Esophagus muscularis mucosa (tissue), 4 donors: ENCODE measurements at regions not wholly inside any gene's neighbourhood (a gene's known extent, or its start where the extent isn't known, plus 50 kb on each side); places are given as distances from the start of the nearest gene placed in this dataset.

Source experiments
- DNase-seq: peaks from one replicate; pipeline ENCODE4 v3.0.0-alpha.2; 2017; ENCODE audit errors: extremely low spot score
- H3K27ac ChIP-seq, 4 donors: fragments of 200-600 bp; sonication (generic); replicated peaks in 1 of 4; 1 replicate in 3 of 4; 2 replicates in 1 of 4; pipeline ENCODE4 v1.5.1; 2016 to 2019; ENCODE audit warnings: mild to moderate bottlenecking in 1 of 4
- H3K27me3 ChIP-seq, 4 donors: fragments of 200-600 bp; sonication (generic); one replicate each; pipeline versions ENCODE4 v1.5.1 to v1.6.0; 2016 to 2019
- H3K36me3 ChIP-seq, 4 donors: fragments of 200-600 bp; sonication (generic); one replicate each; pipeline ENCODE4 v1.5.1; 2016 to 2019
- H3K4me1 ChIP-seq, 4 donors: fragments of 200-600 bp; sonication (generic); one replicate each; pipeline ENCODE4 v1.5.1; 2016 to 2019
- H3K4me3 ChIP-seq, 4 donors: fragments of 200-600 bp; sonication (generic); 1 replicate in 2 of 4; 2 replicates in 2 of 4; pipeline ENCODE4 v1.5.1; 2016 to 2019; ENCODE audit warnings: mild to moderate bottlenecking in 4 of 4, moderate library complexity in 1 of 4
- H3K9me3 ChIP-seq, 4 donors: fragments of 200-600 bp; sonication (generic); 1 replicate in 3 of 4; 2 replicates in 1 of 4; pipeline ENCODE4 v1.5.1; 2016 to 2019
- CTCF ChIP-seq, 3 experiments: fragments of 200-600 bp in 2 of 3; fragments of 450-650 bp in 1 of 3; sonication (generic) in 2 of 3; IDR thresholded peaks; one replicate each; pipeline ENCODE4 v1.5.1; 2017 to 2019; ENCODE audit warnings: antibody characterized with exemption in 3 of 3, mild to moderate bottlenecking in 2 of 3, moderate library complexity in 1 of 3
- EP300 ChIP-seq: sonication (generic); formaldehyde crosslinking; IDR thresholded peaks from one replicate; pipeline ENCODE4 v1.6.1; 2017; ENCODE audit warnings: antibody characterized with exemption
- POLR2A ChIP-seq: fragments of 450-650 bp; IDR thresholded peaks from one replicate; pipeline ENCODE4 v1.6.1; 2017; ENCODE audit warnings: antibody characterized with exemption, moderate library complexity, mild to moderate bottlenecking, low read depth
- POLR2AphosphoS5 ChIP-seq, 2 donors: sonication (generic); formaldehyde crosslinking; IDR thresholded peaks; one replicate each; pipeline ENCODE4 v1.6.1; 2017; ENCODE audit warnings: antibody characterized with exemption in 2 of 2
- WGBS: methylation state at CpG from one replicate; pipeline ENCODE4 v1.1.5; 2018; 5-methylcytosine and 5-hydroxymethylcytosine counted together
- intact Hi-C: fragments of 100-400 bp; cut with DNase I; formaldehyde crosslinking; loops from one replicate; pipeline ENCODE4 v1.15.1; 2023

- Histone ChIP-seq H3K27ac (no peak overlapping the region), H3K4me1 (no peaks in the 10 kb centered on the region), H3K9me3 (peaks cover 0 to 9% (median 3%) of the 10 kb centered on the region in 4 donors), H3K27me3 (no peaks in the 10 kb centered on the region), H3K4me3 (no peak overlapping the region), H3K36me3 (no peaks in the 10 kb centered on the region)
- intact Hi-C loops, result no loop called here
- 65% methylated on average over 2 of the region's 2 CpGs for WGBS
- TF ChIP-seq CTCF (IDR thresholded peaks at IDR 0.05), result no peak
- no peak for TF ChIP-seq EP300
- no peak for TF ChIP-seq POLR2AphosphoS5 (IDR thresholded peaks at IDR 0.05)
- TF ChIP-seq POLR2A, result no peak
- no peak for DNase-seq
These were observed 520.7 kb upstream of the AADAT start for GRCh38 chr4:170610434-170610833.

GRCh38 chr4:170599894-170600293 lies 510.1 kb upstream of the AADAT start:
- WGBS, result 94% methylated on average over 4 of the region's 4 CpGs
- Histone ChIP-seq H3K36me3 (no peaks in the 10 kb centered on the region), H3K9me3 (no peaks in the 10 kb centered on the region), H3K27me3 (no peaks in the 10 kb centered on the region), H3K4me1 (no peaks in the 10 kb centered on the region), H3K27ac (no peak overlapping the region), H3K4me3 (no peak overlapping the region)
- intact Hi-C loops, result no loop called here
- DNase-seq, result no peak
- TF ChIP-seq CTCF (IDR thresholded peaks at IDR 0.05) (no peak), POLR2A (no peak), POLR2AphosphoS5 (IDR thresholded peaks at IDR 0.05) (no peak), EP300 (no peak)

- TF ChIP-seq CTCF (IDR thresholded peaks at IDR 0.05) (no peak), POLR2AphosphoS5 (IDR thresholded peaks at IDR 0.05) (no peak), EP300 (no peak), POLR2A (no peak)
- no peaks in the 10 kb centered on the region for H3K27me3 ChIP-seq
- WGBS, result 82% methylated on average over 3 of the region's 3 CpGs
- intact Hi-C loops, result no loop called here
- H3K36me3 ChIP-seq, result no peaks in the 10 kb centered on the region
- H3K4me1 ChIP-seq, result no peaks in the 10 kb centered on the region
- H3K9me3 ChIP-seq, result no peaks in the 10 kb centered on the region
- no peak overlapping the region for H3K4me3 ChIP-seq
- DNase-seq, result no peak
- no peak overlapping the region for H3K27ac ChIP-seq
These were observed 501.3 kb upstream of the AADAT start for GRCh38 chr4:170591076-170591475.

- 71% methylated on average over 3 of the region's 3 CpGs for WGBS
- Histone ChIP-seq H3K4me3 (no peak overlapping the region), H3K4me1 (no peaks in the 10 kb centered on the region), H3K27me3 (no peaks in the 10 kb centered on the region), H3K36me3 (no peaks in the 10 kb centered on the region), H3K9me3 (no peaks in the 10 kb centered on the region), H3K27ac (no peak overlapping the region)
- no peak for DNase-seq
- intact Hi-C loops, result no loop called here
- no peak for TF ChIP-seq POLR2A
- TF ChIP-seq CTCF (IDR thresholded peaks at IDR 0.05), result peak in 1 of 3 experiments; percentile 7
These were observed 499.9 kb upstream of the AADAT start for GRCh38 chr4:170589597-170590191.

- Histone ChIP-seq H3K27me3 (no peaks in the 10 kb centered on the region), H3K4me1 (no peaks in the 10 kb centered on the region), H3K27ac (no peak overlapping the region), H3K9me3 (peaks cover 0 to 6% (median 0%) of the 10 kb centered on the region in 4 donors), H3K4me3 (no peak overlapping the region), H3K36me3 (no peaks in the 10 kb centered on the region)
- TF ChIP-seq EP300 (no peak), POLR2A (no peak), POLR2AphosphoS5 (IDR thresholded peaks at IDR 0.05) (no peak), CTCF (IDR thresholded peaks at IDR 0.05) (no peak)
- no peak for DNase-seq
- WGBS, result 89% methylated on average over 5 of the region's 5 CpGs
- intact Hi-C loops, result no loop called here
These were observed 492.2 kb upstream of the AADAT start for GRCh38 chr4:170581969-170582368.
